Glutamatergic neuron (in vitro differentiated cells): ENCODE measurements at regions not wholly inside any gene's neighbourhood (a gene's known extent, or its start where the extent isn't known, plus 50 kb on each side); places are given as distances from the start of the nearest gene placed in this dataset.
"Not testable (repeated sequence)": the region's sequence is repeated elsewhere in the genome, so short reads cannot be mapped to it uniquely, and the experiment has no call there.

ENCODE experiments used
- DNase-seq: peaks from one replicate; pipeline ENCODE4 v3.0.0; 2022
- H3K27ac Mint-ChIP-seq: one replicate; pipeline ENCODE4 v1.8.0; 2020; ENCODE audit warnings: mild to moderate bottlenecking, mixed read lengths, inconsistent platforms; ENCODE audit not compliant: unreplicated experiment
- H3K27me3 Mint-ChIP-seq: one replicate; pipeline ENCODE4 v1.8.0; 2020; ENCODE audit warnings: mild to moderate bottlenecking, moderate library complexity, mixed read lengths, inconsistent platforms; ENCODE audit not compliant: unreplicated experiment
- H3K36me3 Mint-ChIP-seq: one replicate; pipeline ENCODE4 v1.8.0; 2020; ENCODE audit warnings: mild to moderate bottlenecking, mixed read lengths, inconsistent platforms; ENCODE audit not compliant: unreplicated experiment
- H3K4me1 Mint-ChIP-seq: one replicate; pipeline ENCODE4 v1.8.0; 2020; ENCODE audit warnings: mild to moderate bottlenecking, low read depth, mixed read lengths, inconsistent platforms; ENCODE audit not compliant: unreplicated experiment
- H3K4me3 Mint-ChIP-seq: one replicate; pipeline ENCODE4 v1.8.0; 2020; ENCODE audit warnings: mild to moderate bottlenecking, mixed read lengths, inconsistent platforms; ENCODE audit not compliant: unreplicated experiment
- H3K9me3 Mint-ChIP-seq: one replicate; pipeline ENCODE4 v1.8.0; 2020; ENCODE audit warnings: mild to moderate bottlenecking, moderate library complexity, mixed read lengths, inconsistent platforms; ENCODE audit not compliant: unreplicated experiment
- TF ChIP-seq, protein P1 (sequence below): fragments of 200-600 bp; sonication (generic); IDR thresholded peaks from one replicate; pipeline ENCODE4 v1.5.0; 2021; ENCODE audit not compliant: partially characterized antibody, unreplicated experiment

DNA sequence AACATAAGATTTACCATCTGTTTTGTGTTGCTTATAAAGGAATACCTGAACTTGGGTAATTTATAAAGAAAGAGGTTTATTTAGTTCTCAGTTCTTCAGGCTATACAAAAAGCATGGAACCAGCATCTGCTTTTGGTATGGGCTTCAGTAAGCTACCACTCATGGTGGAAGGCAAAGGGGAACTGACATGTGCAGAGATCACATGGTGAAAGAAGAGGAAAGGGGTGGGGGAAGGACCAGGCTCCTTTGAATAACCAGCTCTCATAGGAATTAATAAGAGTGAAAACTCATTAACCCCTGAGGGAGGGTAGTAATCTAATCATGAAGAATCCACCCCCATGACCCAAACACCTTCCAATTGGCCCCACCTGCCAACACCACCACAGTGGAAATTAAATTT lies 89.5 kb upstream of the TMEM170B start:
- no peak overlapping the region for H3K27ac Mint-ChIP-seq
- peaks cover 2% of the 10 kb centered on the region for H3K9me3 Mint-ChIP-seq
- no peaks in the 10 kb centered on the region for H3K27me3 Mint-ChIP-seq
- TF ChIP-seq, protein P1, sequence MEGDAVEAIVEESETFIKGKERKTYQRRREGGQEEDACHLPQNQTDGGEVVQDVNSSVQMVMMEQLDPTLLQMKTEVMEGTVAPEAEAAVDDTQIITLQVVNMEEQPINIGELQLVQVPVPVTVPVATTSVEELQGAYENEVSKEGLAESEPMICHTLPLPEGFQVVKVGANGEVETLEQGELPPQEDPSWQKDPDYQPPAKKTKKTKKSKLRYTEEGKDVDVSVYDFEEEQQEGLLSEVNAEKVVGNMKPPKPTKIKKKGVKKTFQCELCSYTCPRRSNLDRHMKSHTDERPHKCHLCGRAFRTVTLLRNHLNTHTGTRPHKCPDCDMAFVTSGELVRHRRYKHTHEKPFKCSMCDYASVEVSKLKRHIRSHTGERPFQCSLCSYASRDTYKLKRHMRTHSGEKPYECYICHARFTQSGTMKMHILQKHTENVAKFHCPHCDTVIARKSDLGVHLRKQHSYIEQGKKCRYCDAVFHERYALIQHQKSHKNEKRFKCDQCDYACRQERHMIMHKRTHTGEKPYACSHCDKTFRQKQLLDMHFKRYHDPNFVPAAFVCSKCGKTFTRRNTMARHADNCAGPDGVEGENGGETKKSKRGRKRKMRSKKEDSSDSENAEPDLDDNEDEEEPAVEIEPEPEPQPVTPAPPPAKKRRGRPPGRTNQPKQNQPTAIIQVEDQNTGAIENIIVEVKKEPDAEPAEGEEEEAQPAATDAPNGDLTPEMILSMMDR: no peak
- H3K4me1 Mint-ChIP-seq: no peaks in the 10 kb centered on the region
- no peak overlapping the region for H3K4me3 Mint-ChIP-seq
- H3K36me3 Mint-ChIP-seq: peaks cover 6% of the 10 kb centered on the region
- DNase-seq: no peak

DNA sequence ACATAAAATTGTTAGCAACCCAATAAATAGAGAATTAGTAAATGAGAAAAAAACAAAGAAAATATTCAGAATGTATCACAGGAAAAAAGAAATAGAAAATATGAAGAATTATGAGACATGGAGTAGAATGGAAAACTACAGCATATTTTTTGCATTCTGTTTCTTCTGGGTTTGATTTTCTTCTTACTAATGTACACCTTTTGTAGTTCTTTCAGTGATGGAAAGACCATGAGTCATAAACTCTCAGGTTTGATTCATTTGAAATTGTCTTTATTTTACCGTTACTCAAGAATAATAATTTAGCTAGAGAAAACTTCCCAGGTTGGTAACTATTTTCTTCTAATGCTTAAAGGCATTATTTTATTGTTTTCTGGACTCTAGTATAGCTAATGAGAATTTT lies 90.3 kb upstream of the TMEM170B start:
- Mint-ChIP-seq H3K27ac (no peak overlapping the region), H3K27me3 (no peaks in the 10 kb centered on the region), H3K9me3 (peaks cover 2% of the 10 kb centered on the region), H3K4me3 (no peak overlapping the region), H3K36me3 (peaks cover 6% of the 10 kb centered on the region), H3K4me1 (no peaks in the 10 kb centered on the region)
- DNase-seq: no peak
- TF ChIP-seq, protein P1: no peak

DNA sequence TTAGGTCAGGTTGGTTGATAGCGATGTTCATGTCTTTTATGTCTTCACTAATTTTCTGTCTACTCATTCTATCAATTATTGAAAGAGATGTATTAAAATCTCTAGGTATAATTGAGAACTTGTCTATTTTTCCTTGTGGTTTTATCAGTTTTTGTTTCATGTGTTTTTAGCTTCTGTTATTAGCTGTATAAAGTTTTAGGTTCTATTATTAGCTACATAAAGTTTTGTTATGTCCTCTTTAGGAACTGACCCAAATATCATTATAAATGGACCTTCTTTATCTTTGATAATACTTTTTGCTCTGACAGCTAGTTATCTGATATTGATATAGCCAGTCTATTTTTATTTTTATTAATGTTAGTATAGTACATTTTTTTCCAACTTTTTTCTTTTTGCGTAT lies 92.4 kb upstream of the TMEM170B start:
- no peak overlapping the region for H3K4me3 Mint-ChIP-seq
- H3K27me3 Mint-ChIP-seq: no peaks in the 10 kb centered on the region
- DNase-seq: no peak
- H3K9me3 Mint-ChIP-seq: peaks cover 2% of the 10 kb centered on the region
- H3K36me3 Mint-ChIP-seq: peaks cover 6% of the 10 kb centered on the region
- TF ChIP-seq, protein P1: no peak
- H3K27ac Mint-ChIP-seq: no peak overlapping the region
- H3K4me1 Mint-ChIP-seq: no peaks in the 10 kb centered on the region

DNA sequence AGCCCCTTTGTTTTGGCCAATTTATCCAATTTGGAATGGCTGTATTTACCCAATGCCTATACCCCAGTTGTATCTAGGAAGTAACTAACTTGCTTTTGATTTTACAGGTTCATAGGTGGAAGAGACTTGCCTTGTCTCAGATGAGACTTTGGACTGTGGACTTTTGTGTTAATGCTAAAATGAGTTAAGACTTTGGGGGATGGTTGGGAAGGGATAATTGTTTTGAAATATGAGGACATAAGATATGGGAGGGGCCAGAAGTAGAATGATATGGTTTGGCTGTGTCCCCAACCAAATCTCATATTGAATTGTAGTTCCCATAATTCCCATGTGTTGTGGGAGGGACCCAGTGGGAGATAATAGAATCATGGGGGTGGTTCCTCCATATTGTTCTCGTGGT lies 94.4 kb upstream of the TMEM170B start:
- not testable (repeated sequence) for H3K27me3 Mint-ChIP-seq, DNase-seq, H3K4me1 Mint-ChIP-seq, H3K36me3 Mint-ChIP-seq, H3K4me3 Mint-ChIP-seq, H3K9me3 Mint-ChIP-seq, H3K27ac Mint-ChIP-seq

DNA sequence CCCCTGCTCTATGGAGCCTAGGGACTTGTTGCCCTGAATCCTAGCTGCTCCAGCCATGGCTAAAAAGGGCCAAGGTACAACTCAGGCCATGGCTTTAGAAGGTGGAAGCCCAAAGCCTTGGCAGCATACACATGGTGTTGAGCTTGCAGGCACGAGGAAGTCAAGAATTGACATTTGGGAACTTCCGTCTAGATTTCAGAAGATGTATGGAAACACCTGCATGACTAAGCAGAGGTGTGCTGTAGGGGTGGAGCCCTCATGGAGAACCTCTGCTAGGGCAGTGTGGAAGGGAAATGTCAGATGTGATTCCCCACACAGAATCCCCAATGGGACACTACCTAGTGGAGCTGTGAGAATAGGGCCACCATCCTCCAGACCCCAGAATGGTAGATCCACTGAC lies 95.1 kb upstream of the TMEM170B start:
- H3K27me3 Mint-ChIP-seq: peaks cover 2% of the 10 kb centered on the region
- DNase-seq: no peak
- no peaks in the 10 kb centered on the region for H3K9me3 Mint-ChIP-seq
- H3K27ac Mint-ChIP-seq: no peak overlapping the region
- H3K4me3 Mint-ChIP-seq: no peak overlapping the region
- H3K36me3 Mint-ChIP-seq: peaks cover 6% of the 10 kb centered on the region
- TF ChIP-seq, protein P1: no peak
- no peaks in the 10 kb centered on the region for H3K4me1 Mint-ChIP-seq

DNA sequence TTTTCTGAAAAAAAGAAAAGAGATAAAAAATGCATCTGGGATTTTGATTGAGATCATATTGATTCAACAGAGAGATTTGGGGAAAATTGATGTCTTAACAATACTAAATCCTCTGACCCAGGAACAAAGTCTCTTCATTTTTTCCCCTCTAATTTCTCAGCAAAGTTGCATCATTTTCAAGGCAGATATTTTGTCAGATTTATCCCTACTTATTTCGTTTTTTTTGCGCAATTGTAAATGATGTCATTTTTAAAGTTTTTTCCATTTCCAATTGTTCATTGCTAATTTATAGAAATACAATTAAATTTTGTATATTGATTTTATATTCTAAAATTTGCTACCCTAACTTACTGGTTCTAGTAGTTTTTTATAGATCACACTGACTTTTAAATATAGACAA lies 97.7 kb upstream of the TMEM170B start:
- no peak for DNase-seq
- H3K27me3 Mint-ChIP-seq: peaks cover 2% of the 10 kb centered on the region
- TF ChIP-seq, protein P1: no peak
- no peak overlapping the region for H3K27ac Mint-ChIP-seq
- no peak overlapping the region for H3K4me3 Mint-ChIP-seq
- H3K9me3 Mint-ChIP-seq: no peaks in the 10 kb centered on the region
- peaks cover 6% of the 10 kb centered on the region for H3K36me3 Mint-ChIP-seq
- H3K4me1 Mint-ChIP-seq: no peaks in the 10 kb centered on the region
